ENCODE measurements at regions not wholly inside any gene's neighbourhood (a gene's known extent, or its start where the extent isn't known, plus 50 kb on each side); places are given as distances from the start of the nearest gene placed in this dataset.

DNA sequence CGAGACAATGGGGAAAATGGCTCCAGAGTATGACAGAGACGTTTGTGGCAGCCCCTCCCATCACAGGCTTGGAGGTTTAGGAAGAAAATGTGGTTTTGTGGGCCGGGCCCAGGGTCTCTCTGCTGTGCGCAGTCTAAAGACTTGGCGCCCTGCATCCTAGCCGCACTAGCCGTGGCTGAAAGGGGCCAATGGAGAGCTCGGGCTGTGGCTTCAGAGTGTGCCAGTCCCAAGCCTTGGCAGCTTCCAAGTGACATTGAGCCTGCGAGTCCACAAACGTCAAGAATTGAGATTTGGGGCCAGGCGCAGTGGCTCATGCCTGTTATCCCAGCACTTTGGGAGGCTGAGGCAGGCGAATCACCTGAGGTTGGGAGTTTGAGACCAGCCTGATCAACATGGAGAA is 513.1 kb downstream of the PCDH17 start:
- ChIA-PET POLR2A (no interaction called here), CTCF (no interaction called here)
- TF ChIP-seq KAT7 (CRISPR knock-in tag; IDR thresholded peaks at IDR 0.05; ENCODE audit: borderline replicate concordance) (no peak), MYBL2 (CRISPR knock-in tag; IDR thresholded peaks at IDR 0.05) (no peak), ZNF121 (CRISPR knock-in tag; IDR thresholded peaks at IDR 0.05) (no peak), ZNF416 (CRISPR knock-in tag; IDR thresholded peaks at IDR 0.05) (no peak), ETV6 (CRISPR knock-in tag; IDR thresholded peaks at IDR 0.05) (no peak), MAX (CRISPR knock-in tag; IDR thresholded peaks at IDR 0.05) (no peak), ZNF317 (CRISPR knock-in tag; IDR thresholded peaks at IDR 0.05; ENCODE audit: borderline replicate concordance, low read depth) (no peak)
- TF ChIP-seq, protein P1, sequence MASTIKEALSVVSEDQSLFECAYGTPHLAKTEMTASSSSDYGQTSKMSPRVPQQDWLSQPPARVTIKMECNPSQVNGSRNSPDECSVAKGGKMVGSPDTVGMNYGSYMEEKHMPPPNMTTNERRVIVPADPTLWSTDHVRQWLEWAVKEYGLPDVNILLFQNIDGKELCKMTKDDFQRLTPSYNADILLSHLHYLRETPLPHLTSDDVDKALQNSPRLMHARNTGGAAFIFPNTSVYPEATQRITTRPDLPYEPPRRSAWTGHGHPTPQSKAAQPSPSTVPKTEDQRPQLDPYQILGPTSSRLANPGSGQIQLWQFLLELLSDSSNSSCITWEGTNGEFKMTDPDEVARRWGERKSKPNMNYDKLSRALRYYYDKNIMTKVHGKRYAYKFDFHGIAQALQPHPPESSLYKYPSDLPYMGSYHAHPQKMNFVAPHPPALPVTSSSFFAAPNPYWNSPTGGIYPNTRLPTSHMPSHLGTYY (CRISPR knock-in tag; IDR thresholded peaks at IDR 0.05) = no peak
- TF ChIP-seq, protein P2, sequence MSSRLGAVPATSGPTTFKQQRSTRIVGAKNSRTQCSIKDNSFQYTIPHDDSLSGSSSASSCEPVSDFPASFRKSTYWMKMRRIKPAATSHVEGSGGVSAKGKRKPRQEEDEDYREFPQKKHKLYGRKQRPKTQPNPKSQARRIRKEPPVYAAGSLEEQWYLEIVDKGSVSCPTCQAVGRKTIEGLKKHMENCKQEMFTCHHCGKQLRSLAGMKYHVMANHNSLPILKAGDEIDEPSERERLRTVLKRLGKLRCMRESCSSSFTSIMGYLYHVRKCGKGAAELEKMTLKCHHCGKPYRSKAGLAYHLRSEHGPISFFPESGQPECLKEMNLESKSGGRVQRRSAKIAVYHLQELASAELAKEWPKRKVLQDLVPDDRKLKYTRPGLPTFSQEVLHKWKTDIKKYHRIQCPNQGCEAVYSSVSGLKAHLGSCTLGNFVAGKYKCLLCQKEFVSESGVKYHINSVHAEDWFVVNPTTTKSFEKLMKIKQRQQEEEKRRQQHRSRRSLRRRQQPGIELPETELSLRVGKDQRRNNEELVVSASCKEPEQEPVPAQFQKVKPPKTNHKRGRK (CRISPR knock-in tag; IDR thresholded peaks at IDR 0.05; ENCODE audit: borderline replicate concordance) = no peak
- TF ChIP-seq, protein P3, sequence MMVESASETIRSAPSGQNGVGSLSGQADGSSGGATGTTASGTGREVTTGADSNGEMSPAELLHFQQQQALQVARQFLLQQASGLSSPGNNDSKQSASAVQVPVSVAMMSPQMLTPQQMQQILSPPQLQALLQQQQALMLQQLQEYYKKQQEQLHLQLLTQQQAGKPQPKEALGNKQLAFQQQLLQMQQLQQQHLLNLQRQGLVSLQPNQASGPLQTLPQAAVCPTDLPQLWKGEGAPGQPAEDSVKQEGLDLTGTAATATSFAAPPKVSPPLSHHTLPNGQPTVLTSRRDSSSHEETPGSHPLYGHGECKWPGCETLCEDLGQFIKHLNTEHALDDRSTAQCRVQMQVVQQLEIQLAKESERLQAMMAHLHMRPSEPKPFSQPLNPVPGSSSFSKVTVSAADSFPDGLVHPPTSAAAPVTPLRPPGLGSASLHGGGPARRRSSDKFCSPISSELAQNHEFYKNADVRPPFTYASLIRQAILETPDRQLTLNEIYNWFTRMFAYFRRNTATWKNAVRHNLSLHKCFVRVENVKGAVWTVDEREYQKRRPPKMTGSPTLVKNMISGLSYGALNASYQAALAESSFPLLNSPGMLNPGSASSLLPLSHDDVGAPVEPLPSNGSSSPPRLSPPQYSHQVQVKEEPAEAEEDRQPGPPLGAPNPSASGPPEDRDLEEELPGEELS (CRISPR knock-in tag; IDR thresholded peaks at IDR 0.05) = no peak
- H3K36me3 Mint-ChIP-seq = peaks cover 47% of the 10 kb centered on the region
- no peak for ATAC-seq
- no peak for DNase-seq (ENCODE audit: low spot score)
- H3K4me1 Mint-ChIP-seq = peaks cover 14% of the 10 kb centered on the region
- peaks cover 4% of the 10 kb centered on the region; the same call in 1 of the 2 replicates for H3K27me3 Mint-ChIP-seq (ENCODE audit: low read depth)
- H3K9me3 Mint-ChIP-seq = peaks cover 57% of the 10 kb centered on the region
- H3K4me3 Mint-ChIP-seq = no peak overlapping the region
- H3K27ac Mint-ChIP-seq = no peak overlapping the region

- ATAC-seq = no peak
- Mint-ChIP-seq H3K9me3 (no peaks in the 10 kb centered on the region), H3K27ac (no peak overlapping the region), H3K4me1 (no peaks in the 10 kb centered on the region), H3K27me3 (ENCODE audit: low read depth) (no peaks in the 10 kb centered on the region), H3K4me3 (no peak overlapping the region), H3K36me3 (no peaks in the 10 kb centered on the region)
- no peak for DNase-seq (ENCODE audit: low spot score)
- POLR2A ChIA-PET = no interaction called here
- CTCF ChIA-PET = no interaction called here
- TF ChIP-seq, protein P4, sequence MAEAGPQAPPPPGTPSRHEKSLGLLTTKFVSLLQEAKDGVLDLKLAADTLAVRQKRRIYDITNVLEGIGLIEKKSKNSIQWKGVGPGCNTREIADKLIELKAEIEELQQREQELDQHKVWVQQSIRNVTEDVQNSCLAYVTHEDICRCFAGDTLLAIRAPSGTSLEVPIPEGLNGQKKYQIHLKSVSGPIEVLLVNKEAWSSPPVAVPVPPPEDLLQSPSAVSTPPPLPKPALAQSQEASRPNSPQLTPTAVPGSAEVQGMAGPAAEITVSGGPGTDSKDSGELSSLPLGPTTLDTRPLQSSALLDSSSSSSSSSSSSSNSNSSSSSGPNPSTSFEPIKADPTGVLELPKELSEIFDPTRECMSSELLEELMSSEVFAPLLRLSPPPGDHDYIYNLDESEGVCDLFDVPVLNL (CRISPR knock-in tag; IDR thresholded peaks at IDR 0.05; ENCODE audit: borderline replicate concordance, low read depth) = no peak
- TF ChIP-seq, protein P5, sequence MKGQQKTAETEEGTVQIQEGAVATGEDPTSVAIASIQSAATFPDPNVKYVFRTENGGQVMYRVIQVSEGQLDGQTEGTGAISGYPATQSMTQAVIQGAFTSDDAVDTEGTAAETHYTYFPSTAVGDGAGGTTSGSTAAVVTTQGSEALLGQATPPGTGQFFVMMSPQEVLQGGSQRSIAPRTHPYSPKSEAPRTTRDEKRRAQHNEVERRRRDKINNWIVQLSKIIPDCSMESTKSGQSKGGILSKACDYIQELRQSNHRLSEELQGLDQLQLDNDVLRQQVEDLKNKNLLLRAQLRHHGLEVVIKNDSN (CRISPR knock-in tag; IDR thresholded peaks at IDR 0.05) = no peak
- no peak for TF ChIP-seq CDX4 (CRISPR knock-in tag; IDR thresholded peaks at IDR 0.05; ENCODE audit: borderline replicate concordance)
- no peak for TF ChIP-seq ZNF138 (CRISPR knock-in tag; conservative IDR thresholded peaks at IDR 0.05)
- TF ChIP-seq TP53 (CRISPR knock-in tag; IDR thresholded peaks at IDR 0.05) = no peak
- no peak for TF ChIP-seq TEAD1 (CRISPR knock-in tag; IDR thresholded peaks at IDR 0.05)
- TF ChIP-seq MYBL2 (CRISPR knock-in tag; IDR thresholded peaks at IDR 0.05) = no peak
- no peak for TF ChIP-seq ZNF425 (CRISPR knock-in tag; conservative IDR thresholded peaks at IDR 0.05)
- TF ChIP-seq ESRRA (CRISPR knock-in tag; IDR thresholded peaks at IDR 0.05; ENCODE audit: borderline replicate concordance) = no peak
- TF ChIP-seq ZNF263 (CRISPR knock-in tag; IDR thresholded peaks at IDR 0.05; ENCODE audit: low read depth) = no peak
- TF ChIP-seq ELF4 (CRISPR knock-in tag; IDR thresholded peaks at IDR 0.05; ENCODE audit: low read depth) = no peak
- no peak for TF ChIP-seq ZMAT4 (CRISPR knock-in tag; IDR thresholded peaks at IDR 0.05)
- TF ChIP-seq SMAD4 (CRISPR knock-in tag; IDR thresholded peaks at IDR 0.05) = no peak
- TF ChIP-seq CBFB (CRISPR knock-in tag; IDR thresholded peaks at IDR 0.05; ENCODE audit: low read depth) = no peak
- TF ChIP-seq ATF2 (CRISPR knock-in tag; IDR thresholded peaks at IDR 0.05; ENCODE audit: borderline replicate concordance, low read depth) = no peak
Observed at GRCh38 chr13:58151452-58151851, 519.9 kb downstream of the PCDH17 start.

Data from WTC11 (cell line).